NCI-H1694 treated with DMSO at 0.1 percent for 48 hours (cell line): ENCODE measurements at regions not wholly inside any gene's neighbourhood (a gene's known extent, or its start where the extent isn't known, plus 50 kb on each side); places are given as distances from the start of the nearest gene placed in this dataset.
"Not testable (repeated sequence)": the region's sequence is repeated elsewhere in the genome, so short reads cannot be mapped to it uniquely, and the experiment has no call there.

Experiments used
- DNase-seq: peaks from one replicate; lab custom pipeline; 2025; lab: John Stamatoyannopoulos, UW

- no peak for DNase-seq
Measured at GRCh38 chr15:47887241-47887800, 170.0 kb downstream of the SEMA6D start.

GRCh38 chr15:47888385-47889100, 171.2 kb downstream of the SEMA6D start:
- DNase-seq, result no peak

- DNase-seq, result no peak
Measured at GRCh38 chr15:47890397-47891150, 173.3 kb downstream of the SEMA6D start.

- DNase-seq, result no peak
Measured at GRCh38 chr15:47897525-47897924, 180.2 kb downstream of the SEMA6D start.

GRCh38 chr15:47900751-47901150, 183.4 kb downstream of the SEMA6D start:
- no peak for DNase-seq

GRCh38 chr15:47903368-47903767, 186.1 kb downstream of the SEMA6D start:
- no peak for DNase-seq

- DNase-seq, result no peak
Measured at GRCh38 chr15:47908486-47908885, 191.2 kb downstream of the SEMA6D start.

- DNase-seq, result no peak
Measured at GRCh38 chr15:47908950-47909670, 191.8 kb downstream of the SEMA6D start.

GRCh38 chr15:47912910-47913309, 195.6 kb downstream of the SEMA6D start:
- not testable (repeated sequence) for DNase-seq

GRCh38 chr15:47917881-47918280, 200.6 kb downstream of the SEMA6D start:
- no peak for DNase-seq

GRCh38 chr15:47918877-47919276, 201.6 kb downstream of the SEMA6D start:
- no peak for DNase-seq

- DNase-seq, result no peak
Measured at GRCh38 chr15:47924381-47924780, 196.4 kb upstream of the SLC24A5 start.

- DNase-seq, result no peak
Measured at GRCh38 chr15:47929138-47929803, 191.5 kb upstream of the SLC24A5 start.

GRCh38 chr15:47932261-47932660, 188.5 kb upstream of the SLC24A5 start:
- DNase-seq, result no peak

- DNase-seq, result no peak
Measured at GRCh38 chr15:47932951-47933641, 187.7 kb upstream of the SLC24A5 start.

GRCh38 chr15:47933865-47934264, 186.9 kb upstream of the SLC24A5 start:
- no peak for DNase-seq

GRCh38 chr15:47934342-47934741, 186.4 kb upstream of the SLC24A5 start:
- no peak for DNase-seq

- no peak for DNase-seq
Measured at GRCh38 chr15:47937834-47938233, 183.0 kb upstream of the SLC24A5 start.

- no peak for DNase-seq
Measured at GRCh38 chr15:47944637-47945288, 176.0 kb upstream of the SLC24A5 start.

- DNase-seq, result no peak
Measured at GRCh38 chr15:47945872-47946650, 174.7 kb upstream of the SLC24A5 start.
